Epithelial cell of proximal tubule (primary cell): ENCODE measurements at regions not wholly inside any gene's neighbourhood (a gene's known extent, or its start where the extent isn't known, plus 50 kb on each side); places are given as distances from the start of the nearest gene placed in this dataset.

Source experiments
- DNase-seq: peaks from one replicate; pipeline ENCODE4 v3.0.0-alpha.2; 2011; ENCODE audit warnings: low read depth
- H3K4me3 ChIP-seq: 2 replicates; pipeline ENCODE4 v1.5.1; 2011; ENCODE audit warnings: low read depth, mild to moderate bottlenecking, low read length
- TF ChIP-seq, protein P1 (sequence below): conservative IDR thresholded peaks from 2 replicates; pipeline ENCODE4 v1.5.1; 2012; ENCODE audit warnings: low read depth, mild to moderate bottlenecking, low read length

DNA sequence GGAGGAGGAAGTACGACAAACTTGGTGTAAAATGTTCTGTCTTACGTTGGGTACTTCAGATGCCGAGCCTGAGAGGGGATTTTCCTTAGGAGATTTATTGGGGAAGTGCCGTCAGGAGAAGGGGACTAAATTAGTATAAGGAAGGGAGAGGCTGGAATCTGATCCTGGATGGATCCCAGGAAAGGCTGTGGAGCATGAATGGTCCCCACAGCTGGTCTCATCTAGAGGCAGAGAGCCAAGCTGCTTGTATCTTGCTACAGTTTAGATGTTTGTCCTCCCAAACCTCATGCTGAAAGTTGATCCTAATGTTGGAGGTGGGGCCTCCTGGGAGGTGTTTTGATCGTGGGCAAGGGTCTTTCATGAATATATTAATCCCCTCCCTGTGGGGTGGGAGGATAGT, 798.4 kb upstream of the EEF2KMT start:
- TF ChIP-seq, protein P1, sequence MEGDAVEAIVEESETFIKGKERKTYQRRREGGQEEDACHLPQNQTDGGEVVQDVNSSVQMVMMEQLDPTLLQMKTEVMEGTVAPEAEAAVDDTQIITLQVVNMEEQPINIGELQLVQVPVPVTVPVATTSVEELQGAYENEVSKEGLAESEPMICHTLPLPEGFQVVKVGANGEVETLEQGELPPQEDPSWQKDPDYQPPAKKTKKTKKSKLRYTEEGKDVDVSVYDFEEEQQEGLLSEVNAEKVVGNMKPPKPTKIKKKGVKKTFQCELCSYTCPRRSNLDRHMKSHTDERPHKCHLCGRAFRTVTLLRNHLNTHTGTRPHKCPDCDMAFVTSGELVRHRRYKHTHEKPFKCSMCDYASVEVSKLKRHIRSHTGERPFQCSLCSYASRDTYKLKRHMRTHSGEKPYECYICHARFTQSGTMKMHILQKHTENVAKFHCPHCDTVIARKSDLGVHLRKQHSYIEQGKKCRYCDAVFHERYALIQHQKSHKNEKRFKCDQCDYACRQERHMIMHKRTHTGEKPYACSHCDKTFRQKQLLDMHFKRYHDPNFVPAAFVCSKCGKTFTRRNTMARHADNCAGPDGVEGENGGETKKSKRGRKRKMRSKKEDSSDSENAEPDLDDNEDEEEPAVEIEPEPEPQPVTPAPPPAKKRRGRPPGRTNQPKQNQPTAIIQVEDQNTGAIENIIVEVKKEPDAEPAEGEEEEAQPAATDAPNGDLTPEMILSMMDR, result no peak
- no peak overlapping the region for H3K4me3 ChIP-seq
- DNase-seq, result no peak

DNA sequence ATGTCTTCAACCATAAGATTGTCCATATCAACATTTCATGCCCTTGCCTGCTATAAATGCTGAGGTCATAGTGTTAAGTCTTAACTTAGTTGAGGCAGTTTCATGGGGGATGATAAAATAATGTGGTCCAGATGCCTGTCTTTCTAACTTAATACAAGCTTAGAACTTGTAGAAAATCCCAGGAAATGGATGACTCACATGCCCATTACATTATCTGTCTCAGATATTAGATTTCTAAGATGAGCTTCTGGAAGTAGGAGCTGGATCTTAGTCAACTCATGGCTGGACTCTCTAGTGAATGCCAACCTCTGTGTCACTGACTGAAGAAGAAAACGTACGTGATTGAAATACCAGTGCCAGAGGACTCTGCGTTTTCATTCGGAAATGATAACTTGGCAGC, 797.5 kb upstream of the EEF2KMT start:
- TF ChIP-seq, protein P1, result no peak
- no peak for DNase-seq
- H3K4me3 ChIP-seq, result no peak overlapping the region

DNA sequence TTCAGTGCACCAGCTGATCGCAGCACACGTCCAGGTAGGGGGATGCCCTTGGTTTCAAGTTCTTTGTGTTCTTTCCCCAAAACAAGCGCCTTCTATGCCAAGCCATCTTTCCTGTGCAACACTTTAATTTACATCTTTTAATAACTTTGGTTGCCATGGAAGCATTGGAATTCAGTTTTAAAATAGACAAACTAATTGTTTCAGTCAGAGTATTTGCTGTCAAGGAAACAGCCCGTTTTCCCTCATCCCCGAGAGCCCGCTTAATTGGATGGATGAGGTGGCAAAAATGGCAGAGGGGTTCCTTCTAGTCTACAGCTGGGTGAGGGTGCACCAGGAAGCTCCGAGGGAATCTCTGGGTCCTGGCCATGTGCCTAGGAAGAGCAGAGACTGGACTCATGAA, 793.7 kb upstream of the EEF2KMT start:
- DNase-seq, result no peak
- TF ChIP-seq, protein P1, result no peak
- no peak overlapping the region for H3K4me3 ChIP-seq

- no peak overlapping the region for H3K4me3 ChIP-seq
- no peak for DNase-seq
- TF ChIP-seq, protein P1, result no peak
These were observed 787.9 kb upstream of the EEF2KMT start for GRCh38 chr16:5885521-5885920.

DNA sequence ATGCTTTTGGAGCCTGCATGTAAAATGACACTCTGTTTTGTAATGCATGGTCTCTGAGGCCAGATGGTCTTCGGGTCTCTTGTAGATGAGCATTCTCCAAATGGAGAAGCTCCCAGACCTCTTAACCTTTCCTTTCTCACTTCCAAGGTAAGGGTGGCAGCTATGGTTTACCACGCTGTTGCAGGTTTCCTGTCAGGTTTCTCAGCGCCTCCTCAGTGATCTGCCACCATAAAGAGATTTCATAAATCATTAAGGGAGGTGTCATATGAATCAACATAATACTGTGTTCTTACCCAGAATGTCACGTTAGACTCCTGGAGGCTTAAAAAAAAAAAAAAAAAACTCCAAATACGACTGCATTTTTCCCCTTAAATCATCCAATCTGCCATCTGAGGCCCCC, 787.4 kb upstream of the EEF2KMT start:
- TF ChIP-seq, protein P1, result no peak
- H3K4me3 ChIP-seq, result no peak overlapping the region
- no peak for DNase-seq

GRCh38 chr16:5884339-5884738, 786.7 kb upstream of the EEF2KMT start:
- TF ChIP-seq, protein P1, result no peak
- H3K4me3 ChIP-seq, result no peak overlapping the region
- DNase-seq, result no peak

DNA sequence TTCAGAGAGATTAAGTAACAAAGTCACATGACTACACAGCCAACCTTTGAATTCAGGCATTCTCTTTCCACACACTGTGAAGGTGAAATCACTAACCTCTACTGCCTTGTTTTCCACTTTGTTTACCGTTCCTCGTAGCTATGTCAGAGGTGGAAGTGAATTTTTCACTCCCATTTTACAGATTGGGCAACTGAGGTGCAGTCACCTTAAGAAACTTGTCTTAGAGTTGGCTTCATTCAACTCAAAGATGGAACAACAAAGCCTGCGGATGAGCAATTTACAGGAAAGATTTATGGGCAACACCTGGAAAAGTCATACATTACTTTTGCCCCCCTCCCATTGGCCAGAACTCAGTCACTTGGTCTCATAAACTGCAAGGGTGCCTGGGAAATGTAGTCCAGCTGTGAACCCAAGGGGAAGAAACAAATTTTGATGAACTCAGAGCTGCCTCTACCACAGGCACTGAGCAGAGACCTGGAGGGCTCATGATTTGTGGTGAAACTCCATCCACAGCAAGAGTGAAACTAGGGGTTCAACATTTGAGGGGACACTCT, 784.6 kb upstream of the EEF2KMT start:
- no peak overlapping the region for H3K4me3 ChIP-seq
- DNase-seq, result no peak
- TF ChIP-seq, protein P1, result no peak
